H1 (cell line): ENCODE measurements at regions not wholly inside any gene's neighbourhood (a gene's known extent, or its start where the extent isn't known, plus 50 kb on each side); places are given as distances from the start of the nearest gene placed in this dataset.

Experiments
- CTCF ChIA-PET: fragments of 300-600 bp; sonication (Branson Sonifier 250); formaldehyde crosslinking; loops from one replicate; lab custom pipeline; 2021; ENCODE audit not compliant: partially characterized antibody; lab: Charles Lee
- POLR2A ChIA-PET: fragments of 300-600 bp; sonication (Branson Sonifier 250); formaldehyde crosslinking; loops from one replicate; lab custom pipeline; 2021; ENCODE audit warnings: inconsistent platforms; ENCODE audit not compliant: partially characterized antibody; lab: Charles Lee
- DNase-seq, 2 experiments: peaks; one replicate each; pipeline versions ENCODE4 v3.0.0 to v3.0.0-alpha.2; 2010 to 2022; ENCODE audit warnings: low spot score in 2 of 2, low read depth in 1 of 2, mixed read lengths in 1 of 2
- FAIRE-seq: peaks from 2 replicates; lab custom pipeline; 2011; peaks lifted over from hg19 to GRCh38; lab: Jason Lieb, UNC
- H2AFZ ChIP-seq: 2 replicates; pipeline ENCODE4 v1.8.1; 2012; ENCODE audit warnings: low read length, inconsistent platforms
- H2AK5ac ChIP-seq: 2 replicates; pipeline ENCODE4 v1.6.1; 2013; ENCODE audit warnings: low read depth, low read length
- H2BK120ac ChIP-seq: replicated peaks from 2 replicates; pipeline ENCODE3; 2013; ENCODE audit warnings: low read depth, low read length, inconsistent platforms
- H2BK12ac ChIP-seq: 2 replicates; pipeline ENCODE4 v1.6.1; 2013; ENCODE audit warnings: low read depth, low read length
- H2BK15ac ChIP-seq: 2 replicates; pipeline ENCODE4 v1.6.1; 2013; ENCODE audit warnings: low read length
- H2BK20ac ChIP-seq: 2 replicates; pipeline ENCODE4 v1.6.1; 2013; ENCODE audit warnings: low read length
- H2BK5ac ChIP-seq: 2 replicates; pipeline ENCODE4 v1.6.1; 2013; ENCODE audit warnings: low read depth, low read length
- H3K14ac ChIP-seq: 2 replicates; pipeline ENCODE4 v1.6.1; 2013; ENCODE audit warnings: inconsistent platforms; ENCODE audit not compliant: insufficient read length
- H3K18ac ChIP-seq: 2 replicates; pipeline ENCODE4 v1.6.1; 2013; ENCODE audit warnings: low read length; ENCODE audit errors: extremely low read depth
- H3K23ac ChIP-seq: 2 replicates; pipeline ENCODE4 v1.6.1; 2013; ENCODE audit warnings: inconsistent platforms; ENCODE audit not compliant: insufficient read length
- H3K23me2 ChIP-seq: 2 replicates; pipeline ENCODE4 v1.6.1; 2013; ENCODE audit warnings: low read depth, low read length
- H3K27ac ChIP-seq: 2 replicates; pipeline ENCODE4 v1.6.1; 2011; ENCODE audit warnings: low read depth, low read length, inconsistent platforms
- H3K27me3 ChIP-seq, 4 experiments: replicated peaks in 1 of 4; 1 replicate in 1 of 4; 2 replicates in 3 of 4; pipeline versions ENCODE4 v1.6.1 to v1.8.1; 2011 to 2013; ENCODE audit warnings: low read length in 3 of 4, mild to moderate bottlenecking in 3 of 4, inconsistent platforms in 2 of 4, mixed read lengths in 2 of 4, moderate library complexity in 1 of 4; ENCODE audit not compliant: control insufficient read depth in 3 of 4, insufficient read depth in 3 of 4; ENCODE audit errors: extremely low read depth in 1 of 4
- H3K36me3 ChIP-seq, 4 experiments: 2 replicates each; pipeline versions ENCODE4 v1.6.1 to v1.8.1; 2011 to 2013; ENCODE audit warnings: mild to moderate bottlenecking in 4 of 4, low read length in 3 of 4, moderate library complexity in 2 of 4, control low read depth in 1 of 4, inconsistent platforms in 1 of 4; ENCODE audit not compliant: insufficient read depth in 4 of 4, control insufficient read depth in 2 of 4
- H3K4ac ChIP-seq: replicated peaks from 2 replicates; pipeline ENCODE3; 2013; ENCODE audit warnings: low read length, low read depth, mixed read lengths, inconsistent platforms; ENCODE audit not compliant: insufficient read length
- H3K4me1 ChIP-seq, 4 experiments: replicated peaks in 1 of 4; 1 replicate in 1 of 4; 2 replicates in 3 of 4; pipeline versions ENCODE4 v1.6.1 to v1.8.1; 2011 to 2013; ENCODE audit warnings: low read length in 3 of 4, inconsistent platforms in 2 of 4, mixed read lengths in 1 of 4; ENCODE audit not compliant: insufficient read depth in 4 of 4, control insufficient read depth in 3 of 4
- H3K4me2 ChIP-seq, 2 experiments: 2 replicates each; pipeline versions ENCODE4 v1.6.1 to v1.8.1; 2011 to 2013; ENCODE audit warnings: low read depth in 2 of 2, low read length in 2 of 2, control low read depth in 1 of 2, inconsistent platforms in 1 of 2, mild to moderate bottlenecking in 1 of 2; ENCODE audit not compliant: insufficient read depth in 1 of 2
- H3K4me3 ChIP-seq, 4 experiments: fragments of 200-600, 300-600 bp in 1 of 4; sonication (generic), shearing (Covaris generic), sonication (Bioruptor Twin) in 1 of 4; 2 replicates each; pipeline versions ENCODE4 v1.5.1 to v1.8.1; 2011 to 2016; ENCODE audit warnings: low read length in 4 of 4, low read depth in 3 of 4, control low read depth in 2 of 4, inconsistent platforms in 2 of 4, mild to moderate bottlenecking in 2 of 4, mixed read lengths in 1 of 4, moderate library complexity in 1 of 4; ENCODE audit not compliant: insufficient read depth in 2 of 4; ENCODE audit errors: extremely low read depth in 1 of 4
- H3K56ac ChIP-seq: replicated peaks from 2 replicates; pipeline ENCODE3; 2013; ENCODE audit warnings: low read depth, mild to moderate bottlenecking, mixed read lengths, low read length, inconsistent platforms; ENCODE audit not compliant: insufficient read length
- H3K79me1 ChIP-seq: 2 replicates; pipeline ENCODE4 v1.6.1; 2013; ENCODE audit warnings: low read depth, low read length, control low read depth
- H3K79me2 ChIP-seq, 2 experiments: 2 replicates each; pipeline versions ENCODE4 v1.6.1 to v1.8.1; 2012 to 2013; ENCODE audit warnings: low read length in 2 of 2, mild to moderate bottlenecking in 2 of 2, inconsistent platforms in 1 of 2; ENCODE audit not compliant: insufficient read depth in 2 of 2, control insufficient read depth in 1 of 2
- H3K9ac ChIP-seq, 4 experiments: replicated peaks in 1 of 4; 1 replicate in 1 of 4; 2 replicates in 3 of 4; pipeline versions ENCODE4 v1.6.1 to v1.8.1; 2011 to 2013; ENCODE audit warnings: low read depth in 3 of 4, low read length in 3 of 4, control low read depth in 2 of 4, mild to moderate bottlenecking in 2 of 4, moderate library complexity in 2 of 4, inconsistent platforms in 1 of 4; ENCODE audit errors: extremely low read depth in 1 of 4
- H3K9me3 ChIP-seq, 2 experiments: 2 replicates each; pipeline versions ENCODE4 v1.6.1 to v1.8.1; 2012 to 2013; ENCODE audit warnings: mild to moderate bottlenecking in 2 of 2, moderate library complexity in 2 of 2, control low read depth in 1 of 2, inconsistent platforms in 1 of 2, low read depth in 1 of 2, low read length in 1 of 2, mixed read lengths in 1 of 2; ENCODE audit not compliant: insufficient read depth in 2 of 2
- H4K20me1 ChIP-seq, 2 experiments: replicated peaks in 1 of 2; 2 replicates each; pipeline versions ENCODE3 to v1.8.1; 2011 to 2013; ENCODE audit warnings: inconsistent platforms in 2 of 2, low read length in 2 of 2, mild to moderate bottlenecking in 1 of 2; ENCODE audit not compliant: insufficient read depth in 2 of 2, control insufficient read depth in 1 of 2
- H4K5ac ChIP-seq: 2 replicates; pipeline ENCODE4 v1.6.1; 2013; ENCODE audit warnings: low read length, low read depth, mixed read lengths, inconsistent platforms; ENCODE audit not compliant: insufficient read length
- H4K8ac ChIP-seq: 2 replicates; pipeline ENCODE4 v1.8.0; 2013; ENCODE audit warnings: mild to moderate bottlenecking, moderate library complexity, low read length, inconsistent platforms; ENCODE audit not compliant: insufficient read depth; ENCODE audit errors: extremely low read depth
- H4K91ac ChIP-seq: replicated peaks from 2 replicates; pipeline ENCODE3; 2013; ENCODE audit warnings: low read length, mixed read lengths, inconsistent platforms; ENCODE audit not compliant: insufficient read length
- ASH2L ChIP-seq: fragments of 200-600, 300-600 bp; sonication (generic); IDR thresholded peaks from one replicate; pipeline ENCODE4 v1.7.1; 2017; ENCODE audit warnings: low read length
- ATF3 ChIP-seq: IDR thresholded peaks from 2 replicates; pipeline ENCODE4 v1.6.1; 2011; ENCODE audit warnings: low read depth, mild to moderate bottlenecking, low read length; ENCODE audit not compliant: insufficient read depth
- BACH1 ChIP-seq: IDR thresholded peaks from 2 replicates; pipeline ENCODE4 v1.6.1; 2012; ENCODE audit warnings: low read length, improper control_type of control experiment
- CBX8 ChIP-seq: fragments of 300-800, 300-1000 bp; sonication (generic); IDR thresholded peaks from 2 replicates; pipeline ENCODE4 v1.7.1; 2016; ENCODE audit warnings: low read depth, low read length, borderline replicate concordance
- GTF2F1 ChIP-seq: IDR thresholded peaks from 2 replicates; pipeline ENCODE4 v1.6.1; 2012; ENCODE audit warnings: low read depth, low read length, improper control_type of control experiment, borderline replicate concordance
- KDM4A ChIP-seq: IDR thresholded peaks from one replicate; pipeline ENCODE4 v1.7.1; 2012; ENCODE audit warnings: low read depth, mild to moderate bottlenecking, moderate library complexity, low read length, inconsistent platforms; ENCODE audit not compliant: severe bottlenecking
- NRF1 ChIP-seq: IDR thresholded peaks from 2 replicates; pipeline ENCODE4 v1.6.1; 2011; ENCODE audit warnings: mild to moderate bottlenecking, low read depth, low read length, improper control_type of control experiment
- RBBP5 ChIP-seq: IDR thresholded peaks from 2 replicates; pipeline ENCODE4 v1.7.1; 2012; ENCODE audit warnings: low read depth, mild to moderate bottlenecking, inconsistent platforms, low read length, moderate library complexity, borderline replicate concordance
- RFX5 ChIP-seq: IDR thresholded peaks from 2 replicates; pipeline ENCODE4 v1.6.1; 2011; ENCODE audit warnings: low read depth, low read length, improper control_type of control experiment, borderline replicate concordance
- SAP30 ChIP-seq: fragments of 300-600 bp; sonication (generic); IDR thresholded peaks from 2 replicates; pipeline ENCODE4 v1.7.1; 2012; ENCODE audit warnings: low read length, moderate library complexity, mild to moderate bottlenecking, inconsistent platforms; ENCODE audit not compliant: insufficient read depth, insufficient replicate concordance
- SIRT6 ChIP-seq: IDR thresholded peaks from one replicate; pipeline ENCODE4 v1.7.1; 2012; ENCODE audit warnings: low read length, inconsistent platforms
- SUZ12 ChIP-seq: fragments of 200-600 bp; sonication (generic); IDR thresholded peaks from 2 replicates; pipeline ENCODE4 v1.6.1; 2012; ENCODE audit warnings: mild to moderate bottlenecking, inconsistent platforms, low read length, moderate library complexity, mixed read lengths
- TBP ChIP-seq: IDR thresholded peaks from 2 replicates; pipeline ENCODE4 v1.6.1; 2011; ENCODE audit warnings: low read depth, low read length, improper control_type of control experiment
- YY1 ChIP-seq: IDR thresholded peaks from 2 replicates; pipeline ENCODE4 v1.6.1; 2011; ENCODE audit warnings: low read depth, mild to moderate bottlenecking, low read length
- ZNF274 ChIP-seq: IDR thresholded peaks from 2 replicates; pipeline ENCODE4 v1.7.0; 2012; ENCODE audit warnings: low read length, borderline replicate concordance; ENCODE audit errors: extremely low read depth
- WGBS, 2 experiments: shearing (Covaris generic) in 1 of 2; methylation state at CpG; one replicate each; pipeline versions ENCODE4 v1.1.6 to v1.1.7; 2013 to 2015; ENCODE audit warnings: low lambda C conversion rate in 2 of 2, mixed read lengths in 2 of 2, inconsistent platforms in 1 of 2, low coverage in 1 of 2, missing lambda C conversion rate in 1 of 2; ENCODE audit not compliant: insufficient replicate concordance in 2 of 2, insufficient coverage in 1 of 2, insufficient read length in 1 of 2; ENCODE audit errors: extremely low coverage in 1 of 2, missing lambda C conversion rate in 1 of 2; 5-methylcytosine and 5-hydroxymethylcytosine counted together

- TF ChIP-seq TBP (no peak), ATF3 (no peak), SAP30 (no peak), CBX8 (no peak), KDM4A (no peak), SUZ12 (no peak), YY1 (no peak), NRF1 (no peak), GTF2F1 (no peak), ASH2L (no peak), SIRT6 (no peak), RBBP5 (no peak), ZNF274 (no peak), BACH1 (no peak), RFX5 (no peak)
- Histone ChIP-seq H3K4me2 (no peak overlapping the region), H3K23ac (no peak overlapping the region), H4K8ac (no peak overlapping the region), H3K4me3 (no peak overlapping the region), H3K56ac (no peak overlapping the region), H2BK5ac (no peak overlapping the region), H4K5ac (no peak overlapping the region), H3K79me2 (no peaks in the 10 kb centered on the region), H2BK15ac (no peak overlapping the region), H2BK20ac (no peak overlapping the region), H3K14ac (no peak overlapping the region), H2AFZ (no peak overlapping the region), H3K27ac (no peak overlapping the region), H3K4ac (no peak overlapping the region), H3K23me2 (no peaks in the 10 kb centered on the region), H4K91ac (no peak overlapping the region), H3K18ac (no peak overlapping the region), H3K27me3 (no peaks in the 10 kb centered on the region), H2BK12ac (no peak overlapping the region), H3K9me3 (peaks cover 3 to 6% of the 10 kb centered on the region in 2 experiments; a peak in 1 of 4 replicates), H2AK5ac (no peak overlapping the region), H2BK120ac (no peak overlapping the region), H4K20me1 (no peaks in the 10 kb centered on the region), H3K4me1 (peaks cover 0 to 7% (median 6%) of the 10 kb centered on the region in 4 experiments; a peak in 5 of 7 replicates), H3K79me1 (no peaks in the 10 kb centered on the region), H3K36me3 (no peaks in the 10 kb centered on the region), H3K9ac (no peak overlapping the region)
- WGBS, 2 experiments, result 98% methylated on average over 7 of the region's 7 CpGs; no CpG with 5 or more reads in 1 of the 2 experiments
- ChIA-PET CTCF (interaction anchor here (1.5 kb wide), 1 partner anchor 14 kb away, joined by 3 read pairs; no protein-coding TSS in a partner anchor), POLR2A (no interaction called here)
- FAIRE-seq (no peak), DNase-seq (peak in 1 of 2 experiments; percentile 13)
Measured at GRCh38 chr10:125548878-125549277, 134.1 kb downstream of the TEX36 start.
